GM12892 (cell line): ENCODE measurements at regions not wholly inside any gene's neighbourhood (a gene's known extent, or its start where the extent isn't known, plus 50 kb on each side); places are given as distances from the start of the nearest gene placed in this dataset.

ENCODE experiments used
- POLR2A ChIP-seq: IDR thresholded peaks from 2 replicates; pipeline ENCODE4 v1.6.1; 2011; ENCODE audit warnings: low read depth, low read length, control low read depth
- POLR2AphosphoS5 ChIP-seq: IDR thresholded peaks from 2 replicates; pipeline ENCODE4 v1.6.1; 2011; ENCODE audit warnings: low read depth, low read length, control low read depth
- TAF1 ChIP-seq: IDR thresholded peaks from 2 replicates; pipeline ENCODE4 v1.6.1; 2011; ENCODE audit warnings: low read depth, mild to moderate bottlenecking, control low read depth, low read length, borderline replicate concordance

DNA sequence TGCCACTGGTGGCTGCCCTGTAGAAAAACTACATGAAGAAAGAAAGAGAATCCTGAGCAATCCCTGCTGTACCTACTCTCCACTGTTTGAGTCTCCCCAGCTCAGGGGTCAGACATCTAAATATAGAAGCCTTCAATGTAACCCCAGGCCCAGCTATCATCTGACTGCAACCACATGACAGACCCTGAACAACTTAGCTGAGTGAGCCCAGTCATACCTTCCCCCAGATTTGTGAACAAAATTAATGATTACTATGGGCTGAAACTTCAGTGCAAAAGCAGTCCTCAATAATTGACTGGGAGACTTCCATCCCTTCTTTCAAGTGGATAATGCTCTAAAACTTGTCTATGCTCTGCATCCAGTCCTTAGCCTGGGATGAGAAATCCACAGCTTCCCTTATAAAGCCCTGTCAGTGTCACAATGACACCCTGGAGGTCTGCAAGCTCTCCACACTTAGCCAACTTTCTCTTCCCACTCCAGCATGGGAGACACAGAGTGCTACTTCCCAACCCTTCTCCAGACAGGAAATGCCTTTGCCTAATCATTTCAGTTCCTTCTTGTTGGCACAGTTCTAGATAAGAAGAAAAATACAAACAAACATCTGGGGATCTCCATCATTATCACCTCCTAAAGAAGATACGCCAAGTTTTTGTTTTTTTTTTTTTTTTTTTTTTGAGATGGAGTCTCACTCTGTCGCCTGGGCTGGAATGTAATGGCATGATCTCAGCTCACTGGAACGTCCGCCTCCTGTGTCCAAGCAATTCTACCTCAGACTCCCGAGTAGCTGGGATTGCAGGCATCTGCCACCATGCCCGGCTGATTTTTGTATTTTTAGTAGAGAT, 198.5 kb upstream of the GADL1 start:
- TF ChIP-seq POLR2AphosphoS5 (no peak), TAF1 (no peak), POLR2A (no peak)
